ELF-1 (cell line): ENCODE measurements at regions not wholly inside any gene's neighbourhood (a gene's known extent, or its start where the extent isn't known, plus 50 kb on each side); places are given as distances from the start of the nearest gene placed in this dataset.
"Not testable (repeated sequence)": the region's sequence is repeated elsewhere in the genome, so short reads cannot be mapped to it uniquely, and the experiment has no call there.

Experiments used
- DNase-seq: peaks from one replicate; pipeline ENCODE4 v3.0.0-alpha.2; 2016; ENCODE audit warnings: low read depth, low spot score

DNA sequence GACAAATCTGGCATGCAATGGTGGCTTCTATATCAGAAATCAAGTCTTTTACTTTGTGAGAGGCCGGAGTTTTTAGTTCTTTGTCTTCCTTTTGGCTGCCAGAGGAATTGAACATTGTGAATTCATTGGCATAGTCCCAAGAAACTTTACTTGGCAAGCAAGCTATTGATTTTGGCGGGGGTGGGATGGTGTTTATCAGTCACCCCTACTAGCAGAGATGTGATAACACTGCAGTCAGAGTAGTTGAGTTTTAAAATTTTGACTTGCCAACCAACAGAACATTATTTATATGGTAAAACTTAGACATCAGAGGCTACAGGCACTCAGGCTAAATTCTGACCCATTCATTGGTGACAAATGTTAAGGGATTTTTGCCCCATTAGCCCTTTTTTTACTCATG lies 129.7 kb downstream of the FAM72C start:
- DNase-seq = not testable (repeated sequence)

DNA sequence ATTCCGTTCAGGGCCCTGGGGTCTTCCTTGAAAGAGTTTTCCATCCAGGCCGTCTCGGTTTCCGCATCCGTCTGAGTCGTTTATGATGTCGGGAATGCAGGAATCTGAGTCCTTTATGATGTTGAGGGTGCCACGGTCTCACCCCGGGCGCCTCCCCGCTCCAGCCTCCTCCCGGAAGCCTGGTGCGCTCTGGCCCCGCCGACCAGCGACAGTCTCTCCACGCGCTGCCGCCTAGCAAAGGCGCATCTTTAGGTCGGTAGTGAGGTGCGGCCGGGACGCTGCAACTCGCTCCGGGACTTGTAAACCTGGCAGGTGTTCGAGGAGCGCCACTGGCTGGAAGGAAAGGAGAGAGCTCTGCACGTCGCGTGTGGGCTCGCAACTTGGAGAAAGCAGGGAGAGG lies 132.6 kb downstream of the FAM72C start:
- not testable (repeated sequence) for DNase-seq

DNA sequence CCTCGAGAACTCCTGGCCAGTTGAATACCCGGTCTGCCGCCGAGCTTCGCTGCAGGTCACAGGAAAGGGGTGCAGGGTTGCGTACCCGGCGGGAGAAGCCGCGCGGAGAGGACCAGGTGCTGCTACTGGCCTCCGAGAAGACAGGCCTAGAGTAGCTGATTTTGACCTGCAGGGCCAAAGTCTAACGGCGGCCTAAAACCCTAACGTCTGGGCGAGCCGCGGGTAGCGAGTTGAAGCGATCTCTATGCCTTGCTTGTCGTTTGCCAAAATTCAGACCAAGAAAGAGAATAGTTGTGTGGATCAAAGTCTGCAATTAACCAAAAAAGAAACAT lies 133.2 kb downstream of the FAM72C start:
- not testable (repeated sequence) for DNase-seq

DNA sequence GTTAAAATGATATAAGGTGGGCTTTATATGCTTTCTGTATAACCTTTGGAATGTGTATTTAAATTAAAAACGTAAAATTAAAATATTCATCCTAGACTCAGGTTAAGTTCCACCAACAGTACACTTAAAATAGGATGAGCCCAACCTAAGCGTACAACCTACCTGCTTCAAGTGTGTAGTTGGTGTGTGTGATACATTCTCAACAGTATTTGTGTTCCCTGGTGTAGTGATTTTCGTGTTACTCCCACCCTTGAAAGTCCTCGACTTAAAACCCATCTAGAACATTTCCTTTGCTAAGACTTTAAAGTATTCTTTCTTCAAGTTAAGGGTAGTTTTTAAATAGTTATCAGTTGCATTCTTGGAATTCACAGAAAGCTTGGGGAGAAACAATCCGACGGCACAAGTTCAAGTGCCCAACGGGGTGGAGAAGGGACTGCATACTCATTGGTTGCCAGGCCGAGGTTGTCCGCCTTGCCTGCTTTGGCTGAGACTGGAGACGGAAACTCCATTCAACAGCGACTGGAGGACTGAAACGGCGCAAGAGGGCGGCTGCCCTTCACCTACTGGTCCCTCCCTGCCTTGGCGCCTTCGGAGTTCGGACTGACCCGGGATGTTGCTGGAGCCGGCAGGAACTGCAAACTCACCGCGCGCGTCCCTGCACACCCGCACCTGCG lies 133.7 kb downstream of the FAM72C start:
- peak; percentile 16 for DNase-seq

DNA sequence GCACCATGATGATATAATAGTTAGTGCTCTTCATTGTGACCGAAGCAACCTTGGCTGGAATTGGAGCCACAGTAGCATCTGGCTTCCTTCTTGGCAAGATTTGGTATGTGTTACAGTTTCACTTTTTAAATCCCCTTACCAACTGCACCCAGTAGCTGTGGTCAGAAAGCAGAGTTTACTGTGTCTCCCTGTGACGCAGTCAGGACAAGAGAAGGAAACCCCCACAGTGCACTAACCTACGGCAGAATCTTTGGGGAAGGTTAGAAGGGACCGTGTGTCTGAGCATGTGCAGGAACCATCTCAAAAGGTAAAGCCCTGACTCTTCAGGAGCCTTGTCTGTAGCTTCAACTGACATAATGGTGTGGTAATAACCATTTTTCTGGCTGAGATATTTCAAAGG lies 138.4 kb downstream of the FAM72C start:
- not testable (repeated sequence) for DNase-seq

DNA sequence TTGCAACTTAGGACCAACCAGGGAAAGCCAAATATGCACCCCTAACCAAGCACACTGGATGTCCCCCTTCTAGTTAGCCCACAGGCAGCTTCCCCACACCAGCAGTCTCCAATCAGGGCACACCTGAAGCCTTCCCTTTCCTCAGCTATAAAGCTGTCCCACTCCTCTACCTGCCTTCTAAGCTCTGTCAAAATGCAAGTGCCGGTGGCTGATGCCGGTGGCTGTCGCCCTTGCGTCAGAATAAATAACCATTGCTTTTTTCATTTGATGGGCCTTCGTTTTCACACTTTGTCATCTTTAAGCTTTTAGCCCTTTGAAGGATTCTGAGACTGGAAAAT lies 139.4 kb downstream of the FAM72C start:
- DNase-seq = not testable (repeated sequence)

DNA sequence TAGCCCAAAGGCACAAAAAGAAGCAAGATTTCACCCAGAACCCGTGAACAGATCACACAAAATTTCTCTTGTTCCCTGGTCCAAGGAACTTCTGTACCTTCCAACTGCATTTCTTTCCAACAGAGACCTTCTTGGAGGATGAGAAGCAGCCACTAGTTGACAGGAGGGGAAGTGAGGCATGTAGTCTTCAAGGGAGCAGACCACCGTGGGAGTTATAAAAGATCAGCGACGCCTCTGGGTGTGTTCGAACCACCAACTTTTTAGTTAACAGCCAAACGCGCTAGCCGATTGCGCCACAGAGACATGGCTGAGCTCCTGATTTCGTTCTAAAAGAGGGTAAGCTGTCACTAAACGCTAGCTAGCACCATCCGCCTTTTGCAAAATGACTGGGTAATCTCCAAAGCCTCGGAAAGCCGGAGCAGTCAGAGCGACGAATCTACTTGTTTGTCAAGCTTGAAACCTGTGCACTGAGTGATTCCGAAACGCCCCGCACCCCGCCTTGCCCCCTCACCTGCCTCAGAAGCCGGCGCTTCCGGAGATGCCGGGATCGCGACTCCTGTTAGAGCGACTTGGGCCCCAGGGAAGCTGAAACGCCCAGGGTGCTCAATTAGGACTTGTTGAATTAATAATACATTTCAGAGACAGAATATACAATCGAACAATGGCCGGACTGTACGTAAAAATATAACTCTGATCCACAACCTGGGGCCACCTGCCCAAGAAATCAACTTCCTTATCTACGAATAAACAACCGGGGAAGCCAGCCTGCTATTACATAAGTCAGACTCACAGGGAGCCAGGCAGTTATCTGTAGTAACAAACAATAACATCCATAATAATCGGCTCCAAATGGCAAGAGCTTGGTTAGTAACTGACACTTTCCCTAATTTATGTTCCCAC lies 140.1 kb downstream of the FAM72C start:
- DNase-seq = not testable (repeated sequence)

DNA sequence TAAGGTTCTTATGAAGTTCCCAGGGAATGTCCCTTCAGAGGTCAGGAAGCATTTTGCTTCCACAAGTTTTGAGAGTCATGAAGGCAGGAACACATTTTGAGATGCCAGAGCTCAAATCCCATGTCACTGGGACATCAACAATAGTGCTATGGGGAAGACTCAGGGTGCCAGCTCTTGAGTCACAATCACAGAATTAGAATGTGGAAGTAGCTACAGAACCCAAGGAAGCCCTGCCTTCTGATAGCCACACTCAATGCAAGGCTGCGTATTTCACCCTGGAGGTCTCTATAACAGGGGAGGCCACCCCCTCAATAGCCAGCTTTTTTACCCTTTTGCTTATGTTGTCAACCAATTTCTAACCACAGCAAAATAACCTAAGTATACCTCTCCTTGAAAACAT lies 145.6 kb downstream of the FAM72C start:
- not testable (repeated sequence) for DNase-seq

DNA sequence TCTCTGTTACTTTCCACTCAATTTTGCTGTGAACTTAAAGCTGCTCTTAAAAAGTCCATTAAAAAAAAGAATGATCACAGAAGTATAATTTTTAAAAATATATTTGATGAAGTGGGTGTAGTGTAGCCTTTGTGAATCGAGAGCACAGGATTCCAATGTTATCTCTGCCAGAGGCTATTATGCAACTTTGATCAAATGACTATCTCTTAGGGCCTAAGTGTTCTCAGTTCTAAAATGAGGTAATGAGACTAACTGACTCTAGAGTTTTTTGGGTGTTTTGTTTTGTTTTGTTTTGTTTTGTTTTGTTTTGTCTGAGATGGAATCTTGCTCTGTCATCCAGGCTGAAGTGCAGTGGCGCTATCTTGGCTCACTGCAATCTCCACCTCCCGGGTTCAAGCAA lies 147.5 kb downstream of the FAM72C start:
- not testable (repeated sequence) for DNase-seq

DNA sequence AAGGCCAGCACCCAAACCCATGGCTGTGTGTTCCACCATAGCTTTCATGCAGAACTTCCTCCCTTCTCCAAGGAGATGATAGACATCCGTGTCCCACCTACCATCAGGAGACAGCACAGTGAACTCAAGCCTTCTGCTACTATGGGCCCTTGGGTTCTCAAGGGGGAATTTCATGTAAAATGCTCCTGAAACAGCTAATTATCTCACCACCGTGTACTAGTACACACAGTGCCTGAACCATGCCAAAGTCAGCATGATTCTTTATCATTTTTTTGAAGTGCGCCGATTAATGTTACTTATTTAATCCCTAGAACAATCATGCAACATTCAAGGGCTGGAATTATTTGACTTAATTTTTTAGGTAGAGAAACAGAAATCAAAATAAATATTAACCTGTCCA lies 151.7 kb downstream of the FAM72C start:
- DNase-seq = not testable (repeated sequence)

DNA sequence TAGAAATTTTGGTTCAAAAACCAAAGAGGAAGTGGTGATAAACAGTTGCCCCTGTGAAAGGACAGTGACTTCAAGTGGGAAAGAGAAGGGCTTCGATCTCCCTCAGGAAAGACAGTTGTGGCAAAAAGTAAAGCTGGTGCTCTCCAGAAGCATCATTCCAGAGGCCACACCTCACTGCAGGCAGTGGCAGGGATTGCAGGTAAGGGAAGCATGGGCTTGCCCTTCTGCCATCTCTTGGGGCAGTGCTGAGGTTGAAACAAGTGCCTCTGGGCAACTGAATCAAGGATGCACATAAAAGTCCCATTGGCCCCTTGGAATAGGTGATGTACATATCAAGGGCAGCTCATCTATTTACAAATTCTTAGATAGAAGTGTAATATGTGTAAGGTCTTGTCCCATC lies 155.4 kb downstream of the FAM72C start:
- not testable (repeated sequence) for DNase-seq

DNA sequence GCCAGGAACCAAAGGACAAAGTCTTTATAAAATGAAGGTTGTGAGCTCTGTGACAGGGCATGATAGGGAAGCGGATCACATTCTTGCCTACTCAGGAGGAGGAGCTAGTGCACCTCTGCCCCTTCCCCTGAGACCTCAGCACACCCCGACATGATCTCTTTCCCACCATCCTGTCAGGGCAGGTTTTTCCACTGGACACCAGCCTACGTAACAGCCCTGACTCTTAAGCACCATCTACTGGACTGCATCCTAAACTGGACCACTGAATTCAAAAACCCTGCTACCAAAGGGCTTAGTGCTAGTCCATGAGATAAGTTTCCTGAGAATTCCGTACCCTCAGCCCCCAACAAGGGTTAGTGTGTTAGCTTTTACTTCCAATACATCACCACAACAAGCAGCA lies 166.4 kb downstream of the FAM72C start:
- not testable (repeated sequence) for DNase-seq

DNA sequence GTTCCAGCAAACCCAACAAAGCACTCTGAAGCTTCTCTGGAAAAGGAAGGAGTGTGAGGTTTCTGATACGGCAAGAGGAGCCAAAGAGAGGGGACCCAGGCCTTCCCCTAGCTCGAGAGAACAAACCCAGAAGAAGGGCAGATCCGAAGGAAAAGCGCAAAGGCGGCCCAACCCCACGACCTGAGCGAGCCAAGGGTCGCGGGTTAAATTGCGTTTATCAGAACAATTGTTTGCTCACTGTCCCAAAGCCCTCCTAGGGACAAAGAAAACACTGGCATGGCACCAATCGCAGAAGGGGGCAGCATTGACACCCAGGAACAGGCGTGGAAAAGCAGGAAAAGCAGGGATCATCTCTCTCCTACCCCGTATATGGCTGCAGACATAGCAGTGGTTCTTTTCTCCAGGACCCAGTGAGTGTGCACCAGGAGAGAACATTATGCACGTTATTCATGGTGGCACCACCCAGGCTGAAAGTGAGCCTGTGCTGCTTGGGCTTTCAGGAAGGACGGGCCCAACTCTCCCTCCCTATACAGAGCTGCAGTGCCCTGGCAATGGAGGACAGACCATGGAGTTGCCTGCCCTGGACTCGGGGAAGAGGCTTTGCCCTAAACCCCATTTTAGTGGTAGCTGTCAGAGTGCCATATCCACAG lies 167.0 kb downstream of the FAM72C start:
- not testable (repeated sequence) for DNase-seq

DNA sequence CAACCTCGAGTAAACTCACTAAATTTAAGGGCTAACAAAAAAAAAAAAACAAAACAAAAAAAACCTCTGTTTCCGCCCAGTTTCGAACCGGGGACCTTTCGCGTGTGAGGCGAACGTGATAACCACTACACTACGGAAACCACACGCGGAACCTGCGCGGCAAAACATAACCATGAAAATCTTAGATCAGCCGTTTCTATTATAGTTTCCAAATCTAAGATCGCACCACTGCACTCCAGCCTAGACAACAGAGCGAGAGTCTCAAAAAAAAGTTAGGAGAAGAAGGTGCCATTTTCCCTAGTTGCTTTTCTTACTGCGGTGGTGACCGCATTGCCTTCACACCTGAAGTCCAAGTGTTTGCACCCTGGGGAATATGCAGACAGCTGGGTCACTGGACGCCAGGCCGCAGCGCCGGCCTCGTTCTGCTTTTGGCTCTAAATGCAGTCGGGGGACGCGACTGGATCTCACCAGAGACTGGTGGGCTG lies 167.8 kb downstream of the FAM72C start:
- DNase-seq = peak; percentile 60

DNA sequence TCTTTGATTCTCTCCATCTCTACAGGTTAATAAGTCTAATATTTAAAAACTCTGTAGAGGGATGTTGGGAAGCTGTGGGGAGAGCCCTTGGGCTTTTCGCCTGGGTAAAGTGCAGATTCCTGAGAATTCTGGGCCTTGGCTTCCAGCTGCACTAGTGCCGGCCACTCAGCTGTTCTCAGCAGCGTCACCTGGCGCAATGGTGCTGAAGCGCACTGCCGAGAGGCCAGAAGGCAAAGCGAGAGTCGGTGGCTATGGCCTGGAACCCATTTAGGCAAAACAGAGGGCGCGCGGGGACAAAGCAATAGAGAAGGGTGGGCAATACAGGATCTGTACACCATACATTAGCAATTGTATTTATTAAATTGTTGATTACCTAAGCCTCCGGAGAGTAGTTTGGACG lies 168.7 kb downstream of the FAM72C start:
- not testable (repeated sequence) for DNase-seq

DNA sequence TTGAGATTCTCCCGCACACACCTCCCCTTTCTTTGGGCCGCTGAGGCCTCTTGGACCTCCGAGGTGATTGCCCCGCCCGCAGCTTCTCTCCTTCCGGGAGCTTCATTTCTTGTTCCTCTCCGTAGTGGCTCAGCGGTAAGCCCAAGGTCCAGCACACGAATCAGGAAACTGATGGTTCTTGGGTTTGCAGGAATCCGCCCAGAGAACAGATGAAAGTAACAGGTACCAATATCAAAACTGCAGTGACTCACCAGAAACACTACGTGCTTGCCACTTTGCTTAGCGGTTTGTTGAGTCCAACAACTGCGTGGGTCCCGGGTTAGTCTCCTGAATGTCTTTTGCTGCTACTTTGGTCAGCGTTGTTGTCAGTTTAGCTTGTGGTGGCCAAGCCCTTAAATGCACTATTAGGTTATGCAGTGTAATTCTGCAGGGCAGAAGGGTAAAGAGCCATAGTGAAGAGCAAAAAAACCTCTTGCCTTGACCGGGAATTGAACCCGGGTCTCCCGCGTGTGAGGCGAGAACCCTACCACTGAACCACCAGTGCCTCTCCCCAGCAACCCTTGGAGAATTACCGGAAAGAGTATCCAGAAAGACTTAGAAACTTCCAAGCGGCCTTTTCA lies 172.1 kb downstream of the FAM72C start:
- not testable (repeated sequence) for DNase-seq

DNA sequence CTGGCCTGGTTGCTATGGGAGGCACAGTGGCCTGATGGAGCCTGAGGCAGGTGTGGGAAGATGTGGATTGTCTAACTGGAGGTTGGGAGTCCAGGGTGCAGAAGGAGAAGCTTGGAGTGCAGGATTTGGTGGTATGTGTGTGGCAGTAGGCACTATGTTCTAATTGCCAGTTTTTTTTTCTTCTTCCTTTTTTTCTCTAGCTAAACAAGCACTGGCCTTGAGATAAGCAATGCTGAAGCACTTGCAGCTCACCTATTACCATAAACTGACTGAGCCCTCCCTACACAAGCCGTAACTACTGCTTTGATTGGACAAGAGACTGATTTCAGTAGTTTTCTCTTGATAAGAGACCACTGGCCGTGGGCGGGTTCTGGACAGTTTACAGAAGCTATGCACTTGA lies 175.4 kb downstream of the FAM72C start:
- not testable (repeated sequence) for DNase-seq

DNA sequence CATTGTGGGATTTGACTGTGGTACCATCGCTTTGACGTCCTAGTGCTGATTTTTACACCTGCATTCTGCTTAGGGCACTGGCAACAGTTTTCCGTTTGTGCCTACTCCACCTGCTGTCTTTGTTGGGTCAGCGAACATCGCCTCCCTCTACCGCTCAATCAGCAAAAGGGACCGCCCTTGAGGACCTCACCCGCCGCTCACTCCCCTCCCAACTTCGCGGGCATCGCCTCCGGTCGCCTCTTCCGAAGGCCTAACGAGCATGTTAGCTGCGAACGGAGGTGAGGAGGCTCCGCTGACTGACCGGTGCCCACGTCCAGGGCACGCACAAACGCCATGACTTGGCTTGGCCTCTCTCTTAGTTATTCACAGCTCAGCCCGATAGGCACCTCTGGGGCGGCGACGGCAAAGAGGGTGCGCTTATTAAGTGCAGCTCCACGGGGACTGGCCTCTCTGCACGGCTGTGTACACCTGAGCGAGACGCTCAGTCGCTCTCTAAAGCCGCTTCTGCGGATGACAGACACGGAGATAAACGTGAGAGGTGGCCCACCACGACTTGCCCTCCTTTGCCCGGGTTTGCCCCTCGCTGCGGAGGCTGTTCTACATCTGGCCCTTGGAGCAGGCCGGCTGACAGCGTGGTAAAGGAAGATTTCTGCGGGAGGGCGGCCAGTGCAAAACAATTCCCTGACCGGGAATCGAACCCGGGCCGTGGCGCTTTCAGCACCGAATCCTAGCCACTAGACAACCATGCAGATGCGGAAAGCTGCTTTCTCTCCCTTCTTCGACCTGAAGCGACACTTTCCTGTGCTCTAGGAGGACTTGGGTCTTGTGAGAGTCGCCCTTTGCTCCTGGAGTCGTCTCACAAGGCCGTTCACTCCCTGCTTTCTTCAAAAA lies 179.5 kb downstream of the FAM72C start:
- not testable (repeated sequence) for DNase-seq

DNA sequence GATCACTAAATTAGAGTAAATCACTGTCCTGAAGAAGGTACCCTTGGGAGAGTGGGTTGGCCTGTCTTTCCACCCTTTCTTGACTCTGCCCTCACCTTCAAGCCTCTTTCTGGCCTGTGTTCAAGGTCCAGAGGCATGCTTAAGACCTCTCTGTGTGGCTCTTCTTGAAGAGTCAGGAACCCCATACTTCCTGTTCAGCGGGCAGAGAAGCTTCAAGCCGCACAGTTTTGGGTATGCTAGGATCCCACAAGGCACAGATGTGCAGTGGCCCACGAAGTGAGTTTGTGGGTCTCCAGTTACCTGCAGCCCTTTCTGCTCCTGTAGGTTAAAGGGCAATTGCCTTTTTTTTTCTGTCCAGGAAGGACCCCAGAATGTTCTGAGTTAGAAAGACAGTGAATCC lies 185.4 kb downstream of the FAM72C start:
- DNase-seq = not testable (repeated sequence)

DNA sequence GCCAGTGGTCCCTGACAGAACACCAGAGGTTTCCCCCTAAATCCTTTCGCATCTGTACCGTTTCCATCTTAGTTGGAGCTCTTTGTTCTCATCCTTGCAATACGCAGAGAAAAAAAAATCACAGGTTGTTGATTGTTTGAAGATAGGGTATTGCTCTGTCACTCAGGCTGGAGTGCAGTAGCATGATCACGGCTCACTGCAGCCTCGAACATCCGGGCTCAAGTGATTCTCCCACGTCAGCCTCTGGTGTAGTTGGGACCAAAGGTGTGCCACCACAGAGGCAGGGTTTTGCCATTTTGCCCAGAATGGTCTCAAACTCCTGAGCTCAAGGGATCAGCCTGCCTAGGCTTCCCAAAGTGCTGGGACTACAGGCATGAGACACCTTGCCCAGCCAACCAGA lies 185.9 kb downstream of the FAM72C start:
- not testable (repeated sequence) for DNase-seq
